ENCODE measurements at regions not wholly inside any gene's neighbourhood (a gene's known extent, or its start where the extent isn't known, plus 50 kb on each side); places are given as distances from the start of the nearest gene placed in this dataset.

DNA sequence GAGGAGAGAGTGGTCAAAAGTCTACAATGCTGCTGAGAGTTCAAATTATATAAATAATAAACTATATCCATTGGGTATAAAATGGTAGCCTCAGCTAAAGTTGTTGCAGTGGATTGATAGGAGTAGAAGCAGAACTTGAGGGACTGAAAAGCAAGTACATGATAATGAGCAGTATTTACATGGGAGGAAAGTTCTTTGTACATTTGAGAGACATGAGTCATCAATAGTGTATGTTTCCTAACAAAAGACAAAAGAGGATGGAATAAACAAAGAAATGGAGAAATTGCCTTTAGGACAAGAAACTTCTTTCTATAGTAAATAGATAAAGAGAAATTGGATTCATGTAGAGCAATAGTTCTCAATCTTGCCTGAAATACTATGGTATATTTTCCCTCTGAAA lies 110.0 kb upstream of the PLSCR5 start:
- TF ChIP-seq, protein P1, sequence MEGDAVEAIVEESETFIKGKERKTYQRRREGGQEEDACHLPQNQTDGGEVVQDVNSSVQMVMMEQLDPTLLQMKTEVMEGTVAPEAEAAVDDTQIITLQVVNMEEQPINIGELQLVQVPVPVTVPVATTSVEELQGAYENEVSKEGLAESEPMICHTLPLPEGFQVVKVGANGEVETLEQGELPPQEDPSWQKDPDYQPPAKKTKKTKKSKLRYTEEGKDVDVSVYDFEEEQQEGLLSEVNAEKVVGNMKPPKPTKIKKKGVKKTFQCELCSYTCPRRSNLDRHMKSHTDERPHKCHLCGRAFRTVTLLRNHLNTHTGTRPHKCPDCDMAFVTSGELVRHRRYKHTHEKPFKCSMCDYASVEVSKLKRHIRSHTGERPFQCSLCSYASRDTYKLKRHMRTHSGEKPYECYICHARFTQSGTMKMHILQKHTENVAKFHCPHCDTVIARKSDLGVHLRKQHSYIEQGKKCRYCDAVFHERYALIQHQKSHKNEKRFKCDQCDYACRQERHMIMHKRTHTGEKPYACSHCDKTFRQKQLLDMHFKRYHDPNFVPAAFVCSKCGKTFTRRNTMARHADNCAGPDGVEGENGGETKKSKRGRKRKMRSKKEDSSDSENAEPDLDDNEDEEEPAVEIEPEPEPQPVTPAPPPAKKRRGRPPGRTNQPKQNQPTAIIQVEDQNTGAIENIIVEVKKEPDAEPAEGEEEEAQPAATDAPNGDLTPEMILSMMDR (IDR thresholded peaks at IDR 0.05; ENCODE audit: low read depth, low read length) = no peak
- no peak for TF ChIP-seq POLR2A (IDR thresholded peaks at IDR 0.05; ENCODE audit: extremely low read depth, insufficient read length)
